ENCODE measurements at regions not wholly inside any gene's neighbourhood (a gene's known extent, or its start where the extent isn't known, plus 50 kb on each side); places are given as distances from the start of the nearest gene placed in this dataset.

- TF ChIP-seq ZBTB17 (CRISPR knock-in tag; IDR thresholded peaks at IDR 0.05) = no peak
- TF ChIP-seq PBX2 (CRISPR knock-in tag; IDR thresholded peaks at IDR 0.05; ENCODE audit: low read depth) = no peak
- TF ChIP-seq PBX2 (tag; conservative IDR thresholded peaks at IDR 0.05; ENCODE audit: low read depth) = 0 out of 2 replicates have a peak, but pooled peaks have one; percentile 45
- no peaks in the 10 kb centered on the region for H3K9me3 ChIP-seq (replicated peaks; ENCODE audit: control insufficient read depth, insufficient read depth, low read depth, low read length)
- H3K4me1 ChIP-seq (replicated peaks in 1 of 2; ENCODE audit: control insufficient read depth in 2 of 2, insufficient read depth in 2 of 2, low read length in 2 of 2) = no peaks in the 10 kb centered on the region
- H3K9me1 ChIP-seq (ENCODE audit: control insufficient read depth, insufficient read depth, low read length) = no peaks in the 10 kb centered on the region
- DNase-seq (ENCODE audit: extremely low read depth in 1 of 4, low spot score in 3 of 4) (no peak), ATAC-seq (no peak), FAIRE-seq (no peak)
- H3K36me3 ChIP-seq (ENCODE audit: control insufficient read depth, insufficient read depth, low read length) = no peaks in the 10 kb centered on the region
- WGBS (ENCODE audit: insufficient coverage, low coverage, missing lambda C conversion rate) = 0% methylated on average over 4 of the region's 4 CpGs
- CTCF ChIA-PET (ENCODE audit: low intra/inter-chr PET ratio) = no interaction called here
- no peak overlapping the region for H2AFZ ChIP-seq (ENCODE audit: low read depth, low read length)
- H3K9ac ChIP-seq (ENCODE audit: insufficient read depth in 1 of 2, low read depth in 2 of 2, low read length in 2 of 2) = no peak overlapping the region
- no peak overlapping the region for H3K27ac ChIP-seq (ENCODE audit: extremely low read depth, low read depth, low read length)
- intact Hi-C loops (cut with micrococcal nuclease) = no loop called here
- in situ Hi-C loops (cut with MboI) = no loop called here
- H3K27me3 ChIP-seq (ENCODE audit: control insufficient read depth in 2 of 2, insufficient read depth in 2 of 2, low read length in 2 of 2) = no peaks in the 10 kb centered on the region
- no peaks in the 10 kb centered on the region for H4K20me1 ChIP-seq (replicated peaks; ENCODE audit: control insufficient read depth, insufficient read depth, low read length)
- H3K4me3 ChIP-seq = no peak overlapping the region
- no peak overlapping the region for H3K4me2 ChIP-seq (ENCODE audit: insufficient read depth, low read length)
- H3K79me2 ChIP-seq (ENCODE audit: control insufficient read depth, insufficient read depth, low read length) = no peaks in the 10 kb centered on the region
- BruUV-seq (replicated peaks) = no TSS peak
- POLR2A ChIA-PET = no interaction called here
Observed at GRCh38 chr9:72431036-72431435, 66.0 kb upstream of the ZFAND5 start.

- Histone ChIP-seq H3K9me1 (ENCODE audit: control insufficient read depth, insufficient read depth, low read length) (no peaks in the 10 kb centered on the region), H3K9ac (ENCODE audit: insufficient read depth in 1 of 2, low read depth in 2 of 2, low read length in 2 of 2) (no peak overlapping the region), H4K20me1 (replicated peaks; ENCODE audit: control insufficient read depth, insufficient read depth, low read length) (no peaks in the 10 kb centered on the region), H3K27ac (ENCODE audit: extremely low read depth, low read depth, low read length) (no peak overlapping the region), H3K27me3 (ENCODE audit: control insufficient read depth in 2 of 2, insufficient read depth in 2 of 2, low read length in 2 of 2) (no peaks in the 10 kb centered on the region), H2AFZ (ENCODE audit: low read depth, low read length) (no peak overlapping the region), H3K4me1 (replicated peaks in 1 of 2; ENCODE audit: control insufficient read depth in 2 of 2, insufficient read depth in 2 of 2, low read length in 2 of 2) (no peaks in the 10 kb centered on the region), H3K79me2 (ENCODE audit: control insufficient read depth, insufficient read depth, low read length) (no peaks in the 10 kb centered on the region), H3K4me3 (no peak overlapping the region), H3K4me2 (ENCODE audit: insufficient read depth, low read length) (no peak overlapping the region), H3K9me3 (replicated peaks; ENCODE audit: control insufficient read depth, insufficient read depth, low read depth, low read length) (no peaks in the 10 kb centered on the region), H3K36me3 (ENCODE audit: control insufficient read depth, insufficient read depth, low read length) (no peaks in the 10 kb centered on the region)
- WGBS (ENCODE audit: insufficient coverage, low coverage, missing lambda C conversion rate) = 0% methylated on average over 1 of the region's 1 CpG
- intact Hi-C loops (cut with micrococcal nuclease) = no loop called here
- no peak for DNase-seq (ENCODE audit: extremely low read depth in 1 of 4, low spot score in 3 of 4)
- no peak for FAIRE-seq
- in situ Hi-C loops (cut with MboI) = no loop called here
- no TSS peak for BruUV-seq (replicated peaks)
- no peak for ATAC-seq
- ChIA-PET POLR2A (interaction anchor here (1.6 kb wide), 1 partner anchor 11 kb away, joined by 3 read pairs; no protein-coding TSS in a partner anchor), CTCF (ENCODE audit: low intra/inter-chr PET ratio) (no interaction called here)
- no peak for TF ChIP-seq FOXA3 (CRISPR knock-in tag; conservative IDR thresholded peaks at IDR 0.05 in 1 of 2, IDR thresholded peaks at IDR 0.05 in 1 of 2)
- no peak for TF ChIP-seq SMAD4 (CRISPR knock-in tag; conservative IDR thresholded peaks at IDR 0.05)
- TF ChIP-seq ZNF511 (CRISPR knock-in tag; IDR thresholded peaks at IDR 0.05) = no peak
- no peak for TF ChIP-seq CTCFL (IDR thresholded peaks at IDR 0.05; ENCODE audit: borderline replicate concordance, insufficient read depth, low read depth, low read length, poor library complexity, severe bottlenecking)
- TF ChIP-seq ERF (CRISPR knock-in tag; IDR thresholded peaks at IDR 0.05) = no peak
- no peak for TF ChIP-seq BCL6 (CRISPR knock-in tag; IDR thresholded peaks at IDR 0.05)
- no peak for TF ChIP-seq DNMT1 (IDR thresholded peaks at IDR 0.05)
- no peak for TF ChIP-seq TCF3 (CRISPR knock-in tag; IDR thresholded peaks at IDR 0.05)
- no peak for TF ChIP-seq NFIC (IDR thresholded peaks at IDR 0.05)
- no peak for TF ChIP-seq ZFX (CRISPR knock-in tag; IDR thresholded peaks at IDR 0.05)
Observed at GRCh38 chr9:72428329-72428728, 63.3 kb upstream of the ZFAND5 start.

All from K562 (cell line).